GM21529 (cell line): ENCODE measurements at regions not wholly inside any gene's neighbourhood (a gene's known extent, or its start where the extent isn't known, plus 50 kb on each side); places are given as distances from the start of the nearest gene placed in this dataset.
"Not testable (repeated sequence)": the region's sequence is repeated elsewhere in the genome, so short reads cannot be mapped to it uniquely, and the experiment has no call there.

ENCODE experiments used
- ATAC-seq: cut with Tn5 transposase; IDR thresholded peaks from one replicate; pipeline ENCODE4 v1.9.1; 2021; ENCODE audit not compliant: unreplicated experiment

DNA sequence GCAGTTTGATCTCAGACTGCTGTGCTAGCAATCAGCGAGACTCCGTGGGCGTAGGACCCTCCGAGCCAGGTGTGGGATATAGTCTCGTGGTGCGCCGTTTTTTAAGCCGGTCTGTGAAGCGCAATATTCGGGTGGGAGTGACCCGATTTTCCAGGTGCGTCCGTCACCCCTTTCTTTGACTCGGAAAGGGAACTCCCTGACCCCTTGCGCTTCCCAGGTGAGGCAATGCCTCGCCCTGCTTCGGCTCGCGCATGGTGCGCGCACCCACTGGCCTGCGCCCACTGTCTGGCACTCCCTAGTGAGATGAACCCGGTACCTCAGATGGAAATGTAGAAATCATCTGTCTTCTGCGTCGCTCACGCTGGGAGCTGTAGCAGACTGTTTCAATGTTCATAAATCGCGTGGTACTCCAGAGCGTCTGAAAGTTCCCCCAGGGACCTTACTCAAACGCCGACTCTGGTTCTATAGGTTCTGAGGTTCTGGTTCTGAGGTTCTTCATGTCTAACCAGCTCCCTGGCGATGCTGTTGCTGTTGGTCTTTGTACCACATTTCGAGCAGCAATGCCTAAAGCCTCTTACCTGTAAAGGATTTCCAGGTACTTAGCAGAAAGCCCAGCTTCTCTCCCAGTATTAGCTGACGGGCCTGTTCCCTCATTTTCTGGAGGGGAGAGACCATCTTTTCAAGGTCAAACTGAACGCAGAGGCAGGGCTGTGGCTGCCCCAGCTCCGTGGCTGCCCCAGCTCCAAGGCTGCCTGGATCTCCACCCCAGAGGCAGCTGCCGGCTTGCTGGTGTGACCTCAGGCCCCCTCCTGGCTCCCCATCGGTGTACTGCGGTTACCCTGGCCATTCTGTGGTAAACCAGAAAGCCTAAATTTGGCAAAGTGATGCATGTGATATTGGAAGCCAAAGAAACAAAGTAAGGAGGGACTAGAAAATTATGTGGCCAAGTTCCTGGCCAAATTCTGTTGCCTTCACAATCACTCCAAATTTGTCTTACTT is 207.9 kb downstream of the RAB11FIP2 start:
- ATAC-seq: not testable (repeated sequence)

DNA sequence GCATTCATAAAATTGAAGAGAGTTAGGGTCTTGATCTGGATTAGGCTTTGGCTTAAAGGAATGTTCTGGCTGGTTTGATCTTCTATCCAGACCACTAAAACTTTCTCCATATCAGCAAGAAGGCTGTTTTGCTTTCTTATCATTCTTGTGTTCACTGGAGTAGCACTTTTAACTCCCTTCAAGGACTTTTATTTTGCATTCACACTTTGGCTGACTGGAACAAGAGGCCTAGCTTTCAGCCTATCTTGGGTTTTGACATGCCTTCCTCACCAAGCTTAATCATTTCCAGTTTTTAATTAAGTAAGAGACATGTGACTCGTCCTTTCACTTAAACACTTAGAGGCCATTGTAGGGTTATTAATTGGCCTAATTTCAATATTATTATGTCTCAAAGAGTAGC is 190.3 kb downstream of the RAB11FIP2 start:
- ATAC-seq: not testable (repeated sequence)

DNA sequence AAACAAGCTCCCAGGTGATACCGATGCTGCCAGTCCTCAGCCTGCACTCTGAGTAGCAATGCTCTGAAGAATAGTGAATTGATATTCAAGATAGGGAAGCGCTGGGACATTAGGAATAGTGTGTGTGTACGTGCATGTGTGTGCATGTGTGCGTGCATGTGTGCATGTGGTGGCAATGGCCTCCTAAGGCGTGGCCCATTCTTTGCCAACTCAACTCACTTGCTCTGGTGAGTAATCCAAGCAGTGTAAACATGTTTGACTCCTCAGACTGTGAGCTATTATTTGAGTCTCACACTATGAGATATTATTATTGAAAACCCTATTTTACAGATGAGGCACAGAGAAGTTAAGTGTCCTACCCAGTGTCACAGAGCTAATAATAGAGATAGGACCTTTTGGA is 186.6 kb downstream of the RAB11FIP2 start:
- no peak for ATAC-seq

DNA sequence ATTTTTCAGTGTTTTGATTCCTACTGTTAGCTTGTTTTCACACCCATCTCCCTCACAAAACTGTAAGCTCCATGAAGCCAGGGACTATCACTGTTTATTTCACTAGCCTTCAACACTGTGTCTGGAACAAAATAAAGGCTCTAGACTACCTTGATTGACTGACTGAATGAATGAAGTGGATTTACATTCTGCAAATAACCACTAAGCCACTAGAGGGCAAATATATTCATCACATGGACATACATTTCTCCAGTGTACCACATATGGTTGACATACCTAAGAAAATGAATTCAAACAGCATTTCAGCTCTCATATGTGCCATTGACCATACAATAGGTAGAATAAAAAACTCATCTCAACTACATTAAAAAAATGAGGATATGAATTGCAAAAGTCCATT is 185.9 kb downstream of the RAB11FIP2 start:
- no peak for ATAC-seq

DNA sequence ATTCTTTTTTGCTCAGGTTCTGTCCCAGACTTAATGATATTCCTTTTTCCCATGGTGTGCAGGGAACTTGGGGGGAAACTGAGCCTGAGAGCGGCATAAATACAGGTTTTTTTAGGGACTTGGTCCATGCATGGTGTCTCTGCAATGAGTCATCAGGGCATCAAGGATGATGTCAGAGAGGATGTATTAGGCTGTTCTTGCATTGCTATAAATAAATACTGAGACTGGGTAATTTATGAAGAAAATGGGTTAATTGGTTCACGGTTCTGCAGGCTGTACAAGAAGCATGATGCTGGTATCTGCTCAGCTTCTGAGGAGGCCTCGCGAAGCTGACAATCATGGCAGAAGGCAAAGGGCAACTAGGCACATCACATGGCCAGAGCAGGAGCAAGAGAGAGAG is 185.4 kb downstream of the RAB11FIP2 start:
- no peak for ATAC-seq

DNA sequence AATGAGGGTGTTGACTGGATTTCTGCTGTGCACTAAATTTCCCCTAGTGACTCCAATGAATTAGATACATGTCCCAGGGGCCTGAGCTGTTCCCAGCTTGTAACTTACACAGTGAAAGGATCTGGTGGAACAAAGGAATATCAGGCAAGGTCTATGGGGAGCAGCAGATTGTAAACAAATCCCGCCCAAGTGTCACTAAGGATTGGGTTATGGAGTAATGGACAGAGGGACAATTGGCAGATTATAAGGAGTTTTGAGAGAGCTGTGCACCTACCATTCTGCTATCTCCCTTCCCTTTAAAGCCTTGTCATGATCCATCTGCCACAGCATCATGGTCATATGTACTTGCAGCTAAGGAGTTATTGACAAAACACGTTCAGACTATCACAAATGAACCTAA is 183.0 kb downstream of the RAB11FIP2 start:
- ATAC-seq: no peak

DNA sequence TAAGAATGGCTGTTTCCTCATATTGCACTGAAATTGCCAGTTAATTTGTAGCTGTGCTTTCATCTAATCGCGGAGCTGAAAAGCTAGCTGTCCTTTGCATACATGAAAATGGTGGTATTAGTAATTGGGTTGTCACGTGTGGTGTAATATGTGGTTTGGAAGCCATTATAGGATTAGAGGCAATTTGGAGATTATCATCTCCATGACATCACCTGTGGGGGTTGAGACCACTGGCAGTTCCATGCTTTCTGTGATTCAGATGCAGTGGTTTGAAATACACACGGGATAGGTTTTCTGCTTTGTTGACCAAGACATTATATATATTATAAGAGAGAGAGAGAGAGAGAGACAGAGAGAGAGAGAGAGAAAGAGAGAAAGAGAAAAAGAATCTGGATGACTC is 180.8 kb downstream of the RAB11FIP2 start:
- ATAC-seq: no peak

DNA sequence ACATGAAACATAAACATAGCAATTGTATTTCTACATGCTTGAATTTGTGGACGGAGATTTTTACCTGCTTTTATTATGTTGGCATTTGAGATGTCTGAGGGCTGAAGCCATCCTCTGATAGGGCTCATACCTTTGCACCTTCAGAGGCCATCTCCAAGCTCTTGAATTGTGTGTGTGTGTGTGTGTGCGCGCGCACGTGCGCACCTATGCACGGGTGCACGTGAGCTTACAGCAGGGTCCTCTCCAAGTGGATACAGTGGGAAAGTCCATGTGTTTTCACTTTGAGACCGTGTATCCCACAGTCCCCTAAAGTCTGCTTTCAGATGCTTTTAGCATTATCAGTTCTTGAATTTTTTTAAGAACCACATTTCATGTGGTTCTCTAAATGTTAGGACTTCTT is 178.6 kb downstream of the RAB11FIP2 start:
- no peak for ATAC-seq

DNA sequence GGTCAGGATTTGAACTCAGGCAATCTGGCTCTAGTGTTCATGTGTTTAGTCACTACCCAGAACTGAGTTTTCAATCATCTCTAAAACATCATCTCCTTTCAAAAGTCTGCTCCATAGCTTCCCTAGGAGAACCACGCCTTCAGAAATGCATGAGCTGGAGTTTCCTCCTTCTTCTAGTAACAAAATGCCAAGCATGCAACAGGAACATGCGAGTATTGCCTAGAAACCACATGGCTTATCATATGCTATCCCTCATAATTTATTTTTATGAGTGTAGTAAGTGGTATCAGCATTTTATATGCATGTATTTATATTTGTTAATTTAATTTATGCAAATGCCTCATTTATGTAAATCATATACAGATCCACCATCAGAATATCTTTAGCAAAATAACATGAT is 170.9 kb downstream of the RAB11FIP2 start:
- ATAC-seq: no peak

DNA sequence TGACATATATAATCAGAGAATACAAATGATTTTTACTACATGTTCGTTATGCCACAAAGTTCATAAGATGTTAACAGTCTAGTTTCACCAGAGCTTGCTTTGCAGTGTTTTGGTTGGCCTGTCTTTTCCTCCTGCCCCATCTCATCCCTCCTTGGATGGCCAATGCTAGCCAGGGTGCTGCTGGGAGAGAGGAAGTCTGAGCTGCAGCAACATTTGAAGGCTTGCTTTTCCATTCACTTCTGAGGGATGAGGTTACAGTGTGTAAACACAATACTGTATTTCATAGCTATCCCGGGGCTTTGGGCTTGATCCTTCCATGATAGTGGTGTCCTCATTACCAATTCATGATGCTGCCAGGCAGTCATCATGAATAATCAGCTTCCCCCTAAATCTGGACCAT is 170.5 kb downstream of the RAB11FIP2 start:
- no peak for ATAC-seq

DNA sequence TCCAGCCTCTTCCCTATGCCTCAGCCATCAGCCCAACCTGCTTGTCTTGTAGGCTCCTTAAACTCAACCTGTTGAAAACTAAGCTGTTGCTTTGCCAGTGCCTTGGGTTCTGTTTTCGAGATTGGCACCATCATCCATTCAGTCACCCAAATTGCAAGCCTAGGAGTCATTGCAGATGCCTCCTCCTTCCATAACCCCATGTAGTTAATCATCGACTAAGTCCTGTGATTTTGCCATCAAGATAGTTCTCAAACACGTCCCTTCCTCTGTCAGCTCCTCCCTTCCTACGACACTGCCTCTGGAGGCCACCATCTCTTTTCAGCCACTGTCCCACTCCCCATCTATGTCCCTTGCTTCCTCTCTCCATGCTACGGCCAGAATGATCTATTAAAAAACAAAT is 168.1 kb downstream of the RAB11FIP2 start:
- no peak for ATAC-seq

DNA sequence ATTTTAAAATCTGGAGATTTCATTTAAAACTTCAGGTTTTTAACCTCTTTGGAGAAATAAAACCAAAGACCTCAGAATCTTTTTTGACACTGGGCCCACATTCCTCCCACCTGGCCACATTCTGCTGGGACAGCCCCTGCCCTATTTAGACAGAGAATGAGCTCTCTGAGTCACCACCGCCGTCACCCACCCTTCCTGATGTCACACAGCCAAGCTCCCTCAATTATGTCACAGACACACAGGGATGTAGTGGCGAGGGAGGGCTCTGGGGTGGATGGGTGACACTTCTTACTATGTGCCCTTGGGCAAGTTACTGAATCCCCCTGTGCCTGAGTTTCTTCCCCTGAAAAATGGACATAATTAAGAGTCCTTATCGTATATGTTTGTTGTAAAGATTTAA is 162.6 kb downstream of the RAB11FIP2 start:
- ATAC-seq: no peak

DNA sequence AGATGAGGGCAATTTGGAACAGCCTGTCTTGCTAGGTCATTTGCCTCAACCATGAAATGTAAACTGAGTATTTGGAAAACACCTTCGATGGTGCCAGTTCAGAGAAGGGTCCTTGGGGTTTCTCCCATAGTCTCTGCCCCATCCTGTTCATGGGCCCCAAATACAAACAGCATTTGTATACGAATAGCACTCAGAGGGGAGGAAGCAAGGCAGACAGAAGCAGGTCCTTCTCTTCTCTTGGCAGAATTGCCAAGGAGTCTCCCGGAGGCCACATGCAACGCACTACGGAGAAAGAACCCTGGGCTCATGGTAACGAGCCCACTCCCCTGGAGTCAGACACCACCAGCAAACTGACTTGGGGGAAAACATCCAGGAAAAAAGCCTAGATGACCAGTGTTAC is 162.1 kb downstream of the RAB11FIP2 start:
- no peak for ATAC-seq

DNA sequence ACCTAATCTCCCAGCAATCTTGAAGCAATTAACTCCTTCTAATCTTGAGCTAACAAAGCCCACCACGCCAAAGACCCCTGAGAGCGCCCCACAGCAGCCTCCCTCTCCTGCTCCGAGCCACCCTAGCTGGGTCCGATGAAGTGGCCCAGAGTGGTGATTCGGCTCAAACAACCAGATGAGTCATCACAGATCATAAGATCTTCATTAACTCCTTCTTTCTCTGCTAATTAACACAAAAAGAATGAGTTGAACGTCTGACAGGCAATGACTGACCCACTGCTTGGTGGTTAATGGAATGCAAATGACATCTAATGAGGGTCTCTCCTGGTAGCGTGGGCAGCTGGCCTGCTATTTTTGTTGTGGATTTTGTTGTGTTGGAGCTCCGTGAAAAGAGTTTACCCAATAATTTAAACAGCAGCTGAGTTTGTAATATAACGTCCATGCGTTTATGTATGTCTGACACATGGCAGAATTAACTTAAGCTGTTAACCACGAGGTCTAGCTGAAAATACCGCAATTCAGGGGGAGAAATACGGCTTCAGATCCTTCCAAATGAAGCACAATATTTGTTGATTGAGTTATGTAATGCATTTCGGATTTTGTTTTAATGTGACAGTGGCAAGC is 161.4 kb downstream of the RAB11FIP2 start:
- ATAC-seq: no peak

DNA sequence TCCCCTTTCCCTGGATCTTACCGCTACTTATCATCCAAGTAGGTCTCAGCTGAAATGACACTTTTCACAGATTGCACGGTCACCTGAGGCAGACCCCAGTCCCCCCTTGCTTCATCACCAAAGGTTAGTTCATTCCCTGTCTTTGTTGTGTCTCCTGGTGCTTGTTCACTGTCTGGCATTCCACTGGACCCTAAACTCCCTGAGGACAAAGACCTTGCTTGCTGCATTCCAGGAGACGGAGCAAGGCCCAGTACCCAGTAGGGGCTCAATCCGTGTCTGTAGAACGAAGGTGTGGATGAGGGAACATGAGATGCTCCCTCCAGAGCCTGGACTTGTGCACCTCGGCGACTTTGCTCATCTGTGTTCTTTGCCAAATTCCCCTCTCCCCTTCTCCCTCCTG is 160.0 kb downstream of the RAB11FIP2 start:
- no peak for ATAC-seq

DNA sequence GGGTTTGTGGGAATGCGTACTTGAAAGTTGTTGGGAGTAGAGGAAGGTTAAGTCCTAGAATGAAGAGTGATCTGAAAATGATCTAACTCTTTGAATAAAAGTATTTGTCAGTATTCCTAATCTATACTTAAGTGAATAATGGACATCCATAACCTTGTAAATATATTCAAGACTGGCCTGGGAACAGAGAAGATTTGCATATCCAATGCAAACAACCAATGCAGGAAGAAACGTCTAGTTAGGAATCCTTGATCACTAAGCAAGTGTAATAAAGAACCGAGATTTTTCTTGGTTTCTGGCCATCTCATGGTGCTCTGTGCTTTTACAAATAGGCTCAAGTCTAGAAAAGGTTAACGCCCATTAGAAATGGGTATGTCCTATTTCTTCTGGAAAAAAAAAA is 157.1 kb downstream of the RAB11FIP2 start:
- no peak for ATAC-seq

DNA sequence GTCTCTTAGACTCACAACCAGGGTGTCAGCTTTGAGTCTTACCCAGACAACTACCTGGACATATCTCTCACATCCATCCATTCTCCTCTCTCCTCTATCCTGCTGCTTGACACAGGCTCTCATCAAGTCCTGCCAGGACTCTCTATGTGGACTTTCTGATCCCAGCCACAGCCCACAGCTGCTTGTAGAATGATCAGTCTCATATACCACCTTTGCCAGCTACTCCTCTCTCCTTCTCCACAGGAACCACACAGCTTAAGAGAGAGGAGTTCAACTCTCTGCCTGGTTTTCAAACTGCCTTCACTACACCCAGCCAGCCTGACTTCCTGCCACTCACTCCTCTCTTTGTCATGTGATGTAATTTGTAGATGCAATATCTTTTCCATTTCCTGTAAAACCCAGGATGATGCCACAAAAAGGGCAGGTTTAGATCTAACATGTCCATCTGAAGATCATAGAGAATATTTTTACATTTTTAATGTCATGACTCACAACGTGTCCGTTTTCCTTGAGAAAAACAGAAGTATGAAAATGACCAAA is 154.0 kb downstream of the RAB11FIP2 start:
- ATAC-seq: no peak

DNA sequence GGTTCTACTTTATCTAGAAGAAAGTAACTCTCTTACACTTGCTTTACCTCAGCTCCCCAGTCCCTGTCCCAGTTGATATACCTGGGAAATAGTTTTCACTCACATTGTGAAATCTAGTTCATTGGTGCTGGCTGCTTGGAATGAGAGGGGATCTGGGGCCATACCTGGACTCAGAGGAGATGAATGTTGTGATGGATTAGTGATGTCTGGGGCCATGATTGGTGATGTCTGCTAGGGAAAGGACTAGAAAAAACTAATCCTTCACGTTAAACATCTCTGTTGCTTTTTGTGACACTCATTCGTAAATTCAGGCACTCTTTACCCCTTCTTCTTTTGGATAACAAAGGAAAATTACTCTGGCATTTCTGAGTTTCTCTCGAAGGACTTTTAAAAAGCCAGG is 152.4 kb downstream of the RAB11FIP2 start:
- ATAC-seq: no peak

DNA sequence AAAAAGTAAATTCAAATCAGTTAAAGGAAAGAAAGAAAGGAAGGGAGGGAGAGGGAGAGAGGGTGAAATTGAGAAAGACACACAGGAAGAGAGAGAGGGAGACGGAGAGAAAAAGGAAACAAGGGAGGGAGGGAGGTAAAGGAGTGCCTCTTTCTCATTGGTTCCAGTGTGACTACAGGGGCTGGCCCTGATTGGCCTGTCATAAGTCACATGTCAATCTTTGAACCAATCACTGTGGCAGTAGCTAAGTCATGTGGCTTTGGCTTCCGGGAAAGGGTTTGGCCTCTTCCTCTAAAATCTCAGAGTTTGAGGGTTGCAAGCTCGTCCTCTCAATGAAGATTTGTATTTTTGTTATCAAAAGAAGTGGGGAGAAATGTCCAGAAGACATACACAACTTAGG is 150.2 kb downstream of the RAB11FIP2 start:
- no peak for ATAC-seq

DNA sequence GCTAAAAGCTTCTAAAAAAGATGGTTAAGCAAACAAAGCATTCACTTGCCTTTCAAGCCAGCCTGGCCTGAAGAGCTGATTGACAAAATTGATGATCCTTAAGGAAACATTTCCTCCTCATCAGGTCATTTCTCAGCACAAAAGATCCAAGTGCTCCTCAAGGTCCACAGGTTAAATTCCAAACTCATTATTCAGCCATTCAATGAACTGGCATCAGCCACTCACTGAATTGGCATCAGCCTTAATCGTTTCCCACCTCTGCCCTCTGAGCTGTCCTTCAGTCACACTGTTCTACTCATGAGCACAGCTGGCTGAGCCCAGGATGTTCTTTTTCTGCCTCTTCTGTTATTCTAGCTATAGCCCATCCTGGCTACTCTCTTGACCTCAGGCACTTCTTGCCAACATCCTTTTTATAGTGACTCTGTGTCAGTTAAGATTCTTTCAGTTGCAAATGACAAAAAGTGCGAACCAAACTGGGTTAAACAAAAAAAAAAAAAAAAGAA is 147.5 kb downstream of the RAB11FIP2 start:
- ATAC-seq: no peak

DNA sequence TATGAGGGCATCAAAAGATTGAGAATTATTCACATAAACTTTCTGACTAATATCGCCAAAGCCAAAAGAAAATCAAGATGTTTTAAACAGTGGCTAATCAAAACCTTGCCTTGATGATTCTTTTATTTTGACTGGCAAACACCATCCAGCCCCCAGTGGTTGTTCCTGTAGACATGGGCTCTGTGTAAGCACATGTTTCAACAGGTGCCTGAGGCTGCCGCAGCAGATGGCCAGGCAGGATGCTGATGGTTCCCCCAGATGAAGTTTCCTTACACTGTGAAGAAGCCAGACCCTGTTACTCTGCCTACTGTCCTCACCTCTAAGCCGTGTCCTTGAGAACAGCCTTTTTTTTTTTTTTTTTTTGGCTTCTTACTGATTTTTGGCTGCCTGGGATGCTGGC is 146.5 kb downstream of the RAB11FIP2 start:
- ATAC-seq: no peak

DNA sequence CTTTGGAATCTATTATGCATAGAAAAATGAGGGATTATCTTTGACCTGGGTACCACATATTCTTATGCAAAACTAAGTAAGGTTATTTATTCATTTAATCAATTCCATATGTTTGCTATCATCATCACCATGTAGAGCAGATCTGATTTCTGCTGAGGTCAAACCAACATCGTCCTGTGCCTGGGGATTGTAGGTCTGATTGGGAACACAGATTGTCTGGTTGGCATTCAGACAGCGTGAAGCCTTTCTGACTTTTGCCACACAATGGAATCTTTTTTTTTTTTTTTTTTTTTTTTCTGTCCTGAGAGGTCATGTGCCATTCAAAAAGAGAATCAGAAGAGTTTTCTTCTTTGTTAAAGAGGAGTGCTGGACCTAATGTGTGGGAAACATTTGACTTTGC is 142.9 kb downstream of the RAB11FIP2 start:
- ATAC-seq: no peak
